HepG2 (cell line): ENCODE measurements at regions not wholly inside any gene's neighbourhood (a gene's known extent, or its start where the extent isn't known, plus 50 kb on each side); places are given as distances from the start of the nearest gene placed in this dataset.

Experiments used
- ATAC-seq: fragments of 200-7000 bp; cut with Tn5 transposase; 3 replicates; pipeline ENCODE4 v1.9.1; 2020; ENCODE audit warnings: mild to moderate bottlenecking, moderate library complexity
- BruUV-seq: library from RNA; stranded (reverse); fragments of 400-500 nt; replicated peaks from 2 replicates; lab custom pipeline; 2021; lab: Mats Ljungman, UMichigan
- CTCF ChIA-PET: fragments of 300-600 bp; formaldehyde crosslinking; extraction: SDS; loops from one replicate; lab custom pipeline; 2021; ENCODE audit warnings: low total read pairs, inconsistent platforms, low intra/inter-chr PET ratio; lab: Yijun Ruan, JAX
- POLR2A ChIA-PET: fragments of 350-600 bp; sonication (Branson Sonifier 250); formaldehyde crosslinking; loops from one replicate; lab custom pipeline; 2020; ENCODE audit warnings: antibody characterized with exemption, inconsistent platforms; lab: Yijun Ruan, JAX
- DNase-seq: peaks from one replicate; pipeline ENCODE4 v3.0.0-alpha.2; 2015; ENCODE audit warnings: low spot score
- FAIRE-seq: peaks from 3 replicates; lab custom pipeline; 2011; peaks lifted over from hg19 to GRCh38; lab: Jason Lieb, UNC
- H2AFZ ChIP-seq: one replicate; pipeline ENCODE4 v1.6.1; 2011; ENCODE audit warnings: low read length, inconsistent platforms
- H3K27ac ChIP-seq: fragments of 300-600 bp; 3 replicates; pipeline ENCODE4 v1.8.0; 2011; ENCODE audit warnings: mixed run types, mild to moderate bottlenecking, mixed read lengths, low read length, inconsistent platforms; ENCODE audit not compliant: insufficient read depth; ENCODE audit errors: extremely low read length
- H3K27me3 ChIP-seq, 2 experiments: fragments of 200-600 bp in 1 of 2; 2 replicates in 1 of 2; 3 replicates in 1 of 2; pipeline versions ENCODE4 v1.6.0 to v1.8.0; 2011; ENCODE audit warnings: low read length in 2 of 2, mild to moderate bottlenecking in 2 of 2, moderate library complexity in 2 of 2, inconsistent platforms in 1 of 2; ENCODE audit not compliant: insufficient read depth in 2 of 2, control insufficient read depth in 1 of 2
- H3K36me3 ChIP-seq, 2 experiments: fragments of 200-600 bp in 1 of 2; replicated peaks in 1 of 2; 2 replicates in 1 of 2; 3 replicates in 1 of 2; pipeline versions ENCODE4 v1.5.1 to v1.8.0; 2011; ENCODE audit warnings: low read length in 2 of 2, inconsistent platforms in 1 of 2; ENCODE audit not compliant: insufficient read depth in 2 of 2, control insufficient read depth in 1 of 2
- H3K4me1 ChIP-seq: 2 replicates; pipeline ENCODE4 v1.5.1; 2012; ENCODE audit warnings: low read length, inconsistent platforms; ENCODE audit not compliant: insufficient read depth
- H3K4me2 ChIP-seq: 2 replicates; pipeline ENCODE4 v1.6.0; 2011; ENCODE audit warnings: low read depth, low read length, inconsistent platforms
- H3K4me3 ChIP-seq, 3 experiments: fragments of 200-600 bp in 1 of 3; sonication (generic), shearing (Covaris generic) in 1 of 3; replicated peaks in 1 of 3; 2 replicates each; pipeline ENCODE4 v1.5.1; 2011 to 2016; ENCODE audit warnings: low read length in 3 of 3, inconsistent platforms in 2 of 3, low read depth in 2 of 3, mild to moderate bottlenecking in 2 of 3, control low read depth in 1 of 3, mixed read lengths in 1 of 3; ENCODE audit not compliant: insufficient read depth in 1 of 3
- H3K79me2 ChIP-seq: one replicate; pipeline ENCODE4 v1.6.1; 2011; ENCODE audit warnings: low read length, inconsistent platforms; ENCODE audit not compliant: insufficient read depth
- H3K9ac ChIP-seq: 2 replicates; pipeline ENCODE4 v1.6.0; 2011; ENCODE audit warnings: mild to moderate bottlenecking, low read depth, low read length, inconsistent platforms; ENCODE audit not compliant: insufficient read depth
- H3K9me3 ChIP-seq: 2 replicates; pipeline ENCODE4 v1.5.1; 2012; ENCODE audit warnings: mild to moderate bottlenecking, low read length
- H4K20me1 ChIP-seq: 2 replicates; pipeline ENCODE4 v1.6.0; 2011; ENCODE audit warnings: inconsistent platforms, mild to moderate bottlenecking, low read length, moderate library complexity; ENCODE audit not compliant: insufficient read depth
- GABPA ChIP-seq, 2 experiments: IDR thresholded peaks; 2 replicates each; pipeline ENCODE4 v1.6.1; 2011 to 2016; ENCODE audit warnings: low read depth in 2 of 2, low read length in 1 of 2, missing biosample characterization in 1 of 2, missing genetic modification characterization in 1 of 2
- HOXA7 ChIP-seq: sonication (generic); formaldehyde crosslinking; IDR thresholded peaks from 2 replicates; pipeline ENCODE4 v1.8.1; 2022; ENCODE audit warnings: mild to moderate bottlenecking, missing genetic modification reagents, moderate library complexity
- MAFF ChIP-seq: IDR thresholded peaks from 2 replicates; pipeline ENCODE4 v1.6.1; 2011; ENCODE audit warnings: low read depth, low read length, improper control_type of control experiment
- MAFK ChIP-seq, 2 experiments: IDR thresholded peaks in 1 of 2; conservative IDR thresholded peaks in 1 of 2; 2 replicates each; pipeline ENCODE4 v1.6.1; 2011; ENCODE audit warnings: improper control_type of control experiment in 2 of 2, low read length in 2 of 2
- NR2C2 ChIP-seq: sonication (generic); formaldehyde crosslinking; IDR thresholded peaks from 2 replicates; pipeline ENCODE4 v1.4.0; 2020; ENCODE audit warnings: missing genetic modification reagents, mild to moderate bottlenecking, moderate library complexity, borderline replicate concordance
- PHF8 ChIP-seq: sonication (generic); formaldehyde crosslinking; IDR thresholded peaks from 2 replicates; pipeline ENCODE4 v1.5.0; 2020; ENCODE audit warnings: missing genetic modification reagents
- SALL2 ChIP-seq: sonication (generic); formaldehyde crosslinking; IDR thresholded peaks from 2 replicates; pipeline ENCODE4 v1.8.1; 2023; ENCODE audit warnings: mild to moderate bottlenecking, missing genetic modification reagents, inconsistent platforms
- TOE1 ChIP-seq: sonication (generic); formaldehyde crosslinking; IDR thresholded peaks from 2 replicates; pipeline ENCODE4 v1.4.0; 2020; ENCODE audit warnings: mild to moderate bottlenecking, missing genetic modification reagents
- ZC3H4 ChIP-seq: sonication (generic); formaldehyde crosslinking; IDR thresholded peaks from 2 replicates; pipeline ENCODE4 v1.4.0; 2020; ENCODE audit warnings: missing genetic modification reagents, borderline replicate concordance
- ZFP41 ChIP-seq: sonication (generic); formaldehyde crosslinking; IDR thresholded peaks from 2 replicates; pipeline ENCODE4 v1.4.0; 2020; ENCODE audit warnings: mild to moderate bottlenecking, missing genetic modification reagents, borderline replicate concordance
- ZMYM2 ChIP-seq: sonication (generic); formaldehyde crosslinking; IDR thresholded peaks from 2 replicates; pipeline ENCODE4 v1.8.0; 2022; ENCODE audit warnings: mild to moderate bottlenecking, missing genetic modification reagents
- ZNF205 ChIP-seq: IDR thresholded peaks from 2 replicates; pipeline ENCODE4 v1.6.1; 2018; ENCODE audit warnings: missing biosample characterization, missing genetic modification reagents
- ZNF331 ChIP-seq: sonication (generic); formaldehyde crosslinking; IDR thresholded peaks from 2 replicates; pipeline ENCODE4 v1.4.0; 2020; ENCODE audit warnings: missing genetic modification reagents
- ZNF570 ChIP-seq: sonication (generic); formaldehyde crosslinking; IDR thresholded peaks from 2 replicates; pipeline ENCODE4 v1.4.0; 2020; ENCODE audit warnings: mild to moderate bottlenecking, missing genetic modification reagents, borderline replicate concordance
- WGBS: methylation state at CpG from one replicate; pipeline ENCODE4 v1.1.6; 2017; ENCODE audit warnings: low lambda C conversion rate; 5-methylcytosine and 5-hydroxymethylcytosine counted together
- in situ Hi-C: cut with HindIII; loops from 2 replicates; pipeline ENCODE4 v1.10.0; 2017; ENCODE audit warnings: low pct_unique_long_range_greater_than_20kb; ENCODE audit not compliant: extremely low pct_ligation_motif_present
- intact Hi-C: fragments of 100-400 bp; cut with micrococcal nuclease; formaldehyde crosslinking; loops from one replicate; pipeline ENCODE4 v1.10.0; 2022; ENCODE audit not compliant: unreplicated experiment
- TF ChIP-seq, protein P1 (sequence below): sonication (generic); formaldehyde crosslinking; conservative IDR thresholded peaks from 2 replicates; pipeline ENCODE4 v1.8.0; 2022; ENCODE audit warnings: low read depth, missing genetic modification reagents
- TF ChIP-seq, protein P2 (sequence below): sonication (generic); formaldehyde crosslinking; IDR thresholded peaks from 2 replicates; pipeline ENCODE4 v1.4.0; 2020; ENCODE audit warnings: missing genetic modification reagents, mild to moderate bottlenecking, borderline replicate concordance

DNA sequence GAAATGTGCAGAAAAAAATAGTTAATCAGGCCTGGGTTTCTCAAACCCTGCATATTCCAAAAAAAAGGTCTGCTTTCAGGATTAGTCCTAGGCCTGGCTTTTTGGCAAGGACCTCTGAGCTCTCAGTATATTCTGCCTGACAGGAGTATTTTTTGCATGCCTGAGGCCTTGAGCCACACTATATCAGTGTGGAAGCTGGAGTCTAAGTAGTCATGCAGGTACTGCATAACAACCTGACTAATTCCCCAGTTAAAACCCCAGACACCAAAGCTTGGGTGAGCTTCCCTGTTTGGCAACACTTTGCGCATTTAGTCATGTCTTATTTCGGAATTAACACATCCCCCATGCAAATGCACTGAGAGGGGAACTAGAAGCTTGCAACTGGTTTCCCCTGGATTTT lies 359.5 kb downstream of the CETN3 start:
- BruUV-seq: no TSS peak
- DNase-seq: no peak
- Histone ChIP-seq H3K79me2 (no peaks in the 10 kb centered on the region), H3K9ac (no peak overlapping the region), H2AFZ (no peak overlapping the region), H3K9me3 (peaks cover 3% of the 10 kb centered on the region; the same call in 1 of the 2 replicates), H3K27me3 (no peaks in the 10 kb centered on the region), H3K4me3 (no peak overlapping the region), H3K36me3 (no peaks in the 10 kb centered on the region), H3K27ac (no peak overlapping the region), H3K4me2 (no peak overlapping the region), H4K20me1 (no peaks in the 10 kb centered on the region), H3K4me1 (no peaks in the 10 kb centered on the region)
- ChIA-PET CTCF (no interaction called here), POLR2A (no interaction called here)
- intact Hi-C loops (no loop called here), in situ Hi-C loops (no loop called here)
- TF ChIP-seq ZC3H4 (CRISPR knock-in tag) (no peak), ZNF331 (CRISPR knock-in tag) (no peak)
- TF ChIP-seq, protein P1, sequence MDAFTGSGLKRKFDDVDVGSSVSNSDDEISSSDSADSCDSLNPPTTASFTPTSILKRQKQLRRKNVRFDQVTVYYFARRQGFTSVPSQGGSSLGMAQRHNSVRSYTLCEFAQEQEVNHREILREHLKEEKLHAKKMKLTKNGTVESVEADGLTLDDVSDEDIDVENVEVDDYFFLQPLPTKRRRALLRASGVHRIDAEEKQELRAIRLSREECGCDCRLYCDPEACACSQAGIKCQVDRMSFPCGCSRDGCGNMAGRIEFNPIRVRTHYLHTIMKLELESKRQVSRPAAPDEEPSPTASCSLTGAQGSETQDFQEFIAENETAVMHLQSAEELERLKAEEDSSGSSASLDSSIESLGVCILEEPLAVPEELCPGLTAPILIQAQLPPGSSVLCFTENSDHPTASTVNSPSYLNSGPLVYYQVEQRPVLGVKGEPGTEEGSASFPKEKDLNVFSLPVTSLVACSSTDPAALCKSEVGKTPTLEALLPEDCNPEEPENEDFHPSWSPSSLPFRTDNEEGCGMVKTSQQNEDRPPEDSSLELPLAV: no peak
- no peak for FAIRE-seq
- ATAC-seq: no peak
- WGBS: 9% methylated on average over 2 of the region's 2 CpGs

DNA sequence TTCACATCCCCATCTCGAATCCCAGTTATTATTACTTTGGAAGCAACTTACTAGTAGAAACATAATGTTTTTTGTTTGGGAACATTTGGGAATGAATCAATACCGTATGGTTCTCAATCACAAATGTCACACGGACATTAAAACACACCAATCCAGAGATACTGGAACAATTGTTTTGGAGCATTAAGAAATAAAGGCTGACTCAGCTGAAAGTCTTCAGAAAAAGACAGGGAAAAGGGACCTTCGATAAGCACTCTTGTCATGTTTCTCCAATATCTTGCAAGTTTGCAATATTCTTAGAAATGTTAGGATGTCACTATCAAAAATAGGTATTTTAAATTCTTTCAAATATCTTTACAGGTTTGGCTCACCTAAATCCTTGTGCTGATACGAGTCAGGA lies 362.4 kb downstream of the CETN3 start:
- Histone ChIP-seq H3K4me3 (no peak overlapping the region), H4K20me1 (no peaks in the 10 kb centered on the region), H3K9ac (no peak overlapping the region), H3K4me2 (no peak overlapping the region), H3K27me3 (no peaks in the 10 kb centered on the region), H3K27ac (no peak overlapping the region), H3K79me2 (no peaks in the 10 kb centered on the region), H2AFZ (no peak overlapping the region), H3K4me1 (no peaks in the 10 kb centered on the region), H3K36me3 (no peaks in the 10 kb centered on the region), H3K9me3 (peaks cover 3% of the 10 kb centered on the region; the same call in 1 of the 2 replicates)
- intact Hi-C loops: no loop called here
- in situ Hi-C loops: no loop called here
- ATAC-seq (no peak), DNase-seq (no peak), FAIRE-seq (no peak)
- BruUV-seq: no TSS peak
- POLR2A ChIA-PET: no interaction called here
- CTCF ChIA-PET: no interaction called here
- WGBS: under 1% methylated on average over 5 of the region's 5 CpGs
- no peak for TF ChIP-seq ZNF205 (CRISPR knock-in tag)
- TF ChIP-seq MAFK (conservative IDR thresholded peaks at IDR 0.05 in 1 of 2, IDR thresholded peaks at IDR 0.05 in 1 of 2; ENCODE audit: low read length in 2 of 2): peak; percentile 91 to 96
- TF ChIP-seq ZNF570 (CRISPR knock-in tag): no peak
- no peak for TF ChIP-seq ZMYM2 (CRISPR knock-in tag)
- TF ChIP-seq HOXA7 (CRISPR knock-in tag): no peak
- TF ChIP-seq PHF8 (CRISPR knock-in tag): no peak
- no peak for TF ChIP-seq TOE1 (CRISPR knock-in tag)
- peak; percentile 95 for TF ChIP-seq MAFF
- no peak for TF ChIP-seq GABPA (IDR thresholded peaks at IDR 0.05; ENCODE audit: low read depth, low read length)
- no peak for TF ChIP-seq GABPA (CRISPR knock-in tag; IDR thresholded peaks at IDR 0.05; ENCODE audit: low read depth)
- TF ChIP-seq ZFP41 (CRISPR knock-in tag): no peak
- no peak for TF ChIP-seq NR2C2 (CRISPR knock-in tag)
- TF ChIP-seq, protein P2, sequence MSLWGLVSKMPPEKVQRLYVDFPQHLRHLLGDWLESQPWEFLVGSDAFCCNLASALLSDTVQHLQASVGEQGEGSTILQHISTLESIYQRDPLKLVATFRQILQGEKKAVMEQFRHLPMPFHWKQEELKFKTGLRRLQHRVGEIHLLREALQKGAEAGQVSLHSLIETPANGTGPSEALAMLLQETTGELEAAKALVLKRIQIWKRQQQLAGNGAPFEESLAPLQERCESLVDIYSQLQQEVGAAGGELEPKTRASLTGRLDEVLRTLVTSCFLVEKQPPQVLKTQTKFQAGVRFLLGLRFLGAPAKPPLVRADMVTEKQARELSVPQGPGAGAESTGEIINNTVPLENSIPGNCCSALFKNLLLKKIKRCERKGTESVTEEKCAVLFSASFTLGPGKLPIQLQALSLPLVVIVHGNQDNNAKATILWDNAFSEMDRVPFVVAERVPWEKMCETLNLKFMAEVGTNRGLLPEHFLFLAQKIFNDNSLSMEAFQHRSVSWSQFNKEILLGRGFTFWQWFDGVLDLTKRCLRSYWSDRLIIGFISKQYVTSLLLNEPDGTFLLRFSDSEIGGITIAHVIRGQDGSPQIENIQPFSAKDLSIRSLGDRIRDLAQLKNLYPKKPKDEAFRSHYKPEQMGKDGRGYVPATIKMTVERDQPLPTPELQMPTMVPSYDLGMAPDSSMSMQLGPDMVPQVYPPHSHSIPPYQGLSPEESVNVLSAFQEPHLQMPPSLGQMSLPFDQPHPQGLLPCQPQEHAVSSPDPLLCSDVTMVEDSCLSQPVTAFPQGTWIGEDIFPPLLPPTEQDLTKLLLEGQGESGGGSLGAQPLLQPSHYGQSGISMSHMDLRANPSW (CRISPR knock-in tag): no peak
- TF ChIP-seq SALL2 (CRISPR knock-in tag): no peak
